ENCODE measurements at regions not wholly inside any gene's neighbourhood (a gene's known extent, or its start where the extent isn't known, plus 50 kb on each side); places are given as distances from the start of the nearest gene placed in this dataset.

DNA sequence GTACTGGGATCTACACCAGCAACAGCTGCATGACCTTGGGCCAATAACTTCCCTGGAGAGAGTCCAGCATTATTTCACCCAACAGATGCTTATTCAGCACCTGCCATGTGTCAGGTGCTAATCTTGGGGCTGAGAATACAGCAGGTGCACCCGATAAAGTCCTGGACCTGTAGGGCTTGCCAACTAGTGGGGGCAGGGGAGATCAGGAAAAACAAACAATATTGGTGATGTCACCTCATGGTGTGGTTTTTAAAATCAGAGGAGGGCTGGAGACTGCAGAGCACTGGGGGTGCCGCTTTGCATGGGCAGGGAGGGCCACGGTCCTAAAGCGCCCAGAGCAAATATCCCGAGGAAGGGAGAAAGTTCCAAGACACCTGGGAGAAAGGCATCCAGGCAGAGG, 218.8 kb downstream of the C16orf95 start:
- TF ChIP-seq POLR2A (IDR thresholded peaks at IDR 0.05; ENCODE audit: low read depth, low read length), result no peak
- TF ChIP-seq TAF1 (IDR thresholded peaks at IDR 0.05; ENCODE audit: borderline replicate concordance, low read depth, low read length), result no peak
- TF ChIP-seq POLR2AphosphoS5 (IDR thresholded peaks at IDR 0.05; ENCODE audit: low read depth, low read length), result no peak
- FAIRE-seq, result no peak
- DNase-seq (ENCODE audit: insufficient read length), result no peak

DNA sequence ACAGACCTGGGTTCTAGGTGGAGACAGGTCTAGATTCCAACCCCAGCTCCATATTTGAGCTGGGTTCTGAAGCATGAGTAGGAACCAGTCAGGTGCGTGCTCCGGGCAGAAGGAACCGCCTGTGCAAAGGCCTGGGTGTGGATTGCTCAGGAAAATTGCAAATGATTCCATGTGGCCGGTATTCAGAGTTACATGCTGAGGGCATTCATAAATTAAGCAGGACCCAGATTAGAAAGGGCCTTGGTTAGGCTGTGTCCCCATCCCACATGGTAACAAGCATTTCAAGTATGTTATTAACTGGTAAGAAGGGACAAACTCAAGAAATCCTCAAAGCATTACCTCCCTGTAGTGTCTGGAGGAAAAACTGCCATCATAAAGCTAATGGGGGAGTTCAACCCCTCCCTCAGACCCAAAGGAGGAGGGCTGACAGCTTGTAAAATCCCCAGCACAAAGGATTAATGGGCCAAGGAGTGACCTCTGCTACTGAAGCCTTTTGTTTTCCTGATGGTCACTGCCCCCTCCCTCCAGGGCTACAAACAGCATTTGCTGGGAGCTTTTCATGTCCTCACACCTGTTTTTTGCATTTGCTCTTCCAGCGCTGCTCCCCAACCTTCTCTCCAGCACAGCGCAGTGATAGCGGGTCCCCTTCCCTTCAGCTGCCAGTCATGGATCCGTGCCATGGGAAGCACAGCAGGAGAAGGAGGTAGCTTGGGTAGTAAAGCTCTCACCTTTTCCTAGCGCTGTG, 218.0 kb downstream of the C16orf95 start:
- TF ChIP-seq POLR2AphosphoS5 (IDR thresholded peaks at IDR 0.05; ENCODE audit: low read depth, low read length) (no peak), TAF1 (IDR thresholded peaks at IDR 0.05; ENCODE audit: borderline replicate concordance, low read depth, low read length) (no peak), POLR2A (IDR thresholded peaks at IDR 0.05; ENCODE audit: low read depth, low read length) (no peak)
- FAIRE-seq, result no peak
- no peak for DNase-seq (ENCODE audit: insufficient read length)

DNA sequence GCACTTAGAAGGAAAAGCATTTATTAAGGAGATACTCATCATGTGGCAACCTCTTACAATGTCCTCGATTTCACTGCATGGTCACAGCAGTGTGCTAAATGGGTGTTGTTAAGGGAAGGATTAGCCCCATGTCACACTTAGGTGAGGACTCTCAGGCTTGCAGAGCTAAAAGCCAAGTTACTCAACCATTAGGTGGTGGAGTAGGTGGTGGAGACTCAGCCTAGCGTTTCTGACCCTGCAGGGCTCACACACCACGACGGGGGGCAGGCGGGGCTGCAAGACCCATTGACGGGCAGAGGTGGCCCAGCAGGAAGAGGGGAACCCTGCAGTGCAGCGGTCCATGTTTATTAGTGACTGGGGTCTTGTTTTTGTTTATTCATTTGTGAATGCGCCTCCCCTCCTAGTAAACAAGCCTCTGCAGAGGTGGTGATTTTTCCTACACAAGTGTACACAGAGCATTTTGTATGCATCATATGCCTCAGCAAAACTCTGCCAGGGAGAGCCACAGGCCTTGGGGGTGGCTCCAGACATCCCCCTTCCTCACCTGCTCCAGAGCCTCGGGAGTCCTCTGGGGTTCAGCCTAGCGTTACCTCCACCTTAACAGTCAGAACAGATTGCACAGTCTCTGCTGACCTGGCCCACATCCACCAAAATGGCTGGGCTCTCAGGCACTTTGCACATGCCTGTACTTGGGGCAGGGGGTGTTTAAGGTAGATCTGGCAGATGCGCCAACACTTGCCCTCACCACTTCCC, 216.7 kb downstream of the C16orf95 start:
- FAIRE-seq (no peak), DNase-seq (ENCODE audit: insufficient read length) (no peak)
- no peak for TF ChIP-seq TAF1 (IDR thresholded peaks at IDR 0.05; ENCODE audit: borderline replicate concordance, low read depth, low read length)
- TF ChIP-seq POLR2A (IDR thresholded peaks at IDR 0.05; ENCODE audit: low read depth, low read length), result no peak
- TF ChIP-seq POLR2AphosphoS5 (IDR thresholded peaks at IDR 0.05; ENCODE audit: low read depth, low read length), result no peak

DNA sequence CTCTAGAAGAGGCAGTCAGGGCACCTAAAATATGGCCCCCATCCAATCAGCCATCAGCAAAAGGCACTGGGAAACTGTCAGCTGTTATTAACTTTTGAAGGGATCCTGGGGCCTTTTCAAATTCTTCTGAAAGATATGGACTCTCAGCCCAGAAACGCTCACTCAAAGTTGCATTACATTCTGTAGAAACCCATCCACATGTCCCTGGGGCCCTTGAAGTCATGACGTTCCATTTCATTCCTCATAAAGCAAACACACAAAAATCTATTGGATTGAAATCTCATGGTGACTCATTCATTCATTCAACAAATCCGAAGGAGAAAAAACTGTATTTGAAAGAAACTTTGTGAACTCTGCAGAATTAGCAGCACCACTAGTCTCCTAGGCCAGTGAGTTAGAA, 215.3 kb downstream of the C16orf95 start:
- DNase-seq (ENCODE audit: insufficient read length) (no peak), FAIRE-seq (no peak)
- no peak for TF ChIP-seq TAF1 (IDR thresholded peaks at IDR 0.05; ENCODE audit: borderline replicate concordance, low read depth, low read length)
- no peak for TF ChIP-seq POLR2AphosphoS5 (IDR thresholded peaks at IDR 0.05; ENCODE audit: low read depth, low read length)

DNA sequence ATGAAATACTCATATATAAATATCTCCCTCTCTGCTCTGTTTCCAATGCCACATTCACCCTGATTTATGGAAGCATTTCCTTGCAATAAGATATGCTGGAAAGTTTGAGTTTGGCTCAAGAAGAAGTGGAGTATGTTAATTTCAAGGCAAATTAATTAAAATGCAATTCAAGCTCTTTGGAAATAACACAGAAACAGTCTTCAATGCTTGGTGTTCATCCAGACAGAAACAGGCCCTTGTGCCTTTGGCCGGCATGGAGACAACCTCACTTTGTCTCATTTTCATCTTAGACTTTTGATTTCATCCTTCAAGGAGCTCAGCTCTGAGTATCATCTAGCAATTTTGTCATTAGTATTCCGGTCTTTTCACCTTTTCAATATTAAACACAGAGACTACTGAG, 210.0 kb downstream of the C16orf95 start:
- DNase-seq (ENCODE audit: insufficient read length) (no peak), FAIRE-seq (no peak)

DNA sequence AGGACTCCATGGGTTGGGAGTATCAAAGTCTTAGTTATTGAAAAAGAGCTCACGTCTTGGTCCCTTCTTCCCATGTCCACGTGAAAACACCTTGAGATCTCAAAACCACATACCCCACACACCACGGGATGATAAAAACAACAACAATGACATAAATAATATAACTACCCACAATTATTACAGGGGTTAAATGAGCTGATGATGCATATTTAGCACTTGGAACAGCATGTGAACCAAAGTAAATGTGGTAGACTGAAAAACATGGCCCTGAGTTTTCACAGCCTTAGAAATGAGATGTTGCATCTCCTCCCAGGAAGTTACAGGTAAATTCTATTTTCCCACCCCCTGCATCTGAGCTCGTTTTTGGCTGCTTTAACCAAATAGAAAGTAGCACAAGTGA, 208.9 kb downstream of the C16orf95 start:
- TF ChIP-seq POLR2A (IDR thresholded peaks at IDR 0.05; ENCODE audit: low read depth, low read length) (no peak), TAF1 (IDR thresholded peaks at IDR 0.05; ENCODE audit: borderline replicate concordance, low read depth, low read length) (no peak), POLR2AphosphoS5 (IDR thresholded peaks at IDR 0.05; ENCODE audit: low read depth, low read length) (no peak)
- DNase-seq (ENCODE audit: insufficient read length) (no peak), FAIRE-seq (no peak)

More for the DNA sequence above, 210.0 kb downstream of the C16orf95 start:
- no peak for TF ChIP-seq POLR2AphosphoS5 (IDR thresholded peaks at IDR 0.05; ENCODE audit: low read depth, low read length)
- TF ChIP-seq TAF1 (IDR thresholded peaks at IDR 0.05; ENCODE audit: borderline replicate concordance, low read depth, low read length), result no peak
- TF ChIP-seq POLR2A (IDR thresholded peaks at IDR 0.05; ENCODE audit: low read depth, low read length), result no peak

DNA sequence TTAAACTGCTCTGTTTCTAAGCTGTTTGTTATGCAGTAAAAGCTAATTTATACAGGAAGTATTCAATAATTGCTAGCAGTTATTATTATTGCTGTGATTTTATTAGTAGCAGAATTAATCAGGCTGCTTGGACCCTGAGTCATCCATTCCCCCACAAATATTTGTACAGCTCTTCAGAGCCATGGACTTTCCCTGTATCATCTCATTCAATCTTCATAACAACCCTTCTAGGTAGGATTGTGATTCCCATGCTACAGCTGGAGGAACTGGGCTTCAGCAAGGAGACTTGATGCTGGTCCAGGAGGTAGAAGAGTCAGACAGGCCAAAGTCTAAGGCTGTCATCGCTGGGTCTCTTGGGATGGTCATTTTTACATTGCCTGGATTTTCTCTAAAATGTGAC, 208.3 kb downstream of the C16orf95 start:
- TF ChIP-seq TAF1 (IDR thresholded peaks at IDR 0.05; ENCODE audit: borderline replicate concordance, low read depth, low read length) (no peak), POLR2AphosphoS5 (IDR thresholded peaks at IDR 0.05; ENCODE audit: low read depth, low read length) (no peak), POLR2A (IDR thresholded peaks at IDR 0.05; ENCODE audit: low read depth, low read length) (no peak)
- FAIRE-seq, result no peak
- no peak for DNase-seq (ENCODE audit: insufficient read length)

DNA sequence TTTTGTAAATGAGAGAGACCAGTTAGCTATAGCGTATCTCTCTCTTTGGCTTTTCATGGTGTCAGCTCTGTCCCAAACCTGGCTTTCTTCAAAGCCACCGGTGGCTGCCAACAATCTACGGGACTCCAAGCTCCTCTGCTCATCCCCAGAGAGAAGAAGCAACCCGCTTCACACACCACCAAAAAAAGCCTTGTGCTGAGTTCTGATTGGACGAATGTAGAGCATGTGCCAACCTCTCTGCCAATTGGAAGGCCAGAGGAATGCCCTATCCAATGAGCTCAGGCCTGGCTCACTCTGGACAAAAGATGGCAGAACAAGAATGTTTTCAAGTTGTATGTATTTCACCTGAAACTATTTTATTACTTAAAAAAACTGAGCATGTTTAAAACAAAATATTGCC, 202.4 kb downstream of the C16orf95 start:
- TF ChIP-seq POLR2A (IDR thresholded peaks at IDR 0.05; ENCODE audit: low read depth, low read length) (no peak), TAF1 (IDR thresholded peaks at IDR 0.05; ENCODE audit: borderline replicate concordance, low read depth, low read length) (no peak), POLR2AphosphoS5 (IDR thresholded peaks at IDR 0.05; ENCODE audit: low read depth, low read length) (no peak)
- FAIRE-seq, result no peak
- DNase-seq (ENCODE audit: insufficient read length), result no peak

DNA sequence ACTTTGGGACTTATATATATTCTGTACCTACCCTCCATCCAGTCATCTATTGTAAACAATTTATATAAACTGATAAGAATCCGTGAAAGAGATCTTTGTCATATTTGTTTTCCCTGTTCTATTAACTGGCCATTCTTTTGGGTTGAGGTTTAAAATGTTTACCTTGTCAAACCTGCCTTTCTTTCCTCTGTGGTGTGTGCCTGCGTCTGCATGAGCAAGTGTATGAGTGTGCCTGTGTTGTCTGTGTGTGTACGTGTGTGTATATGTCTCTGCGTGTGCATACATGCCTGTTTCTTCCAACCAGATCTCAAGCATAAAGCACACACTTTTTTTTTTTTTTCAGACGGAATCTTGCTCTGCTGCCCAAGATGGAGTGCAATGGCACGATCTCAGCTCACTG, 201.5 kb downstream of the C16orf95 start:
- TF ChIP-seq POLR2AphosphoS5 (IDR thresholded peaks at IDR 0.05; ENCODE audit: low read depth, low read length) (no peak), TAF1 (IDR thresholded peaks at IDR 0.05; ENCODE audit: borderline replicate concordance, low read depth, low read length) (no peak), POLR2A (IDR thresholded peaks at IDR 0.05; ENCODE audit: low read depth, low read length) (no peak)
- DNase-seq (ENCODE audit: insufficient read length) (no peak), FAIRE-seq (no peak)

DNA sequence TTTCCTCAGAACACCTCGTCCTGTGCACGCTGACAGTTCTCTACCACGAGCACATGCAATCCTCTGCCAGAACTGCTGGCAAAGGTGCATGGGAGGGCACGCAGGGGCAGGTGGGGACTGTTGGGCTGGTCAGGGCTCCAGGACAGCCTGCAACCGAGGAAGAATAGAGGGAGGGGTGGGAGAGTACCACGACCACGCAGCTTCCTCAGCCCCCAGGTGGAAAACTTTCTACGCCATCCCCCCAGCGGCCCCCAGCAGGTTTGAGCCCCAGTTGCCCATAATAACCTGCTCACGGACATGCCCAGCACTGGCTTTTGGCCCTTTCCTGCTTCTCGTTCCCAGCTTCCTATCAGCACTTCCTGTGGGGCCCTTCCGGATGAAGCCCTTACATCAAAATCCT, 199.3 kb downstream of the C16orf95 start:
- TF ChIP-seq POLR2AphosphoS5 (IDR thresholded peaks at IDR 0.05; ENCODE audit: low read depth, low read length) (no peak), TAF1 (IDR thresholded peaks at IDR 0.05; ENCODE audit: borderline replicate concordance, low read depth, low read length) (no peak), POLR2A (IDR thresholded peaks at IDR 0.05; ENCODE audit: low read depth, low read length) (no peak)
- DNase-seq (ENCODE audit: insufficient read length) (no peak), FAIRE-seq (no peak)

DNA sequence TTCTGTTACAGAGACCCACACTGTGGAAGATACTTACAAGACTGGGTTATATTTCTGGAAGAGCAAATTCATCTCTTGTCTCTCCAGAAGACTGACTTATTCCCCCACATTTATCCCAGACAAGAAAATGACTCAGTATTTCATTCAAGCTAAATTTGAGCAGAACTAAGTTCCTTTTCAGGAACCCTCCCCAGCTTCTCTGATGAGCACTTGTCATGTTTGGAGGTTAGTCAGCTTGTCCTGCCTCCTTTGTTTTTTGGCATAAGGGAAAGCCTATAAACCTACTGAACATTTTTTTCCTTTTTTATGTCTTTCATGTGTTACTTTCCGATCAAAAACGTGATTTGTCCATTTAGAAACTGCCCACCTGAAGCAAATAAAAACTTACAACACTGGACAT, 198.0 kb downstream of the C16orf95 start:
- no peak for DNase-seq (ENCODE audit: insufficient read length)
- no peak for FAIRE-seq
- TF ChIP-seq POLR2AphosphoS5 (IDR thresholded peaks at IDR 0.05; ENCODE audit: low read depth, low read length), result no peak
- no peak for TF ChIP-seq POLR2A (IDR thresholded peaks at IDR 0.05; ENCODE audit: low read depth, low read length)
- TF ChIP-seq TAF1 (IDR thresholded peaks at IDR 0.05; ENCODE audit: borderline replicate concordance, low read depth, low read length), result no peak

DNA sequence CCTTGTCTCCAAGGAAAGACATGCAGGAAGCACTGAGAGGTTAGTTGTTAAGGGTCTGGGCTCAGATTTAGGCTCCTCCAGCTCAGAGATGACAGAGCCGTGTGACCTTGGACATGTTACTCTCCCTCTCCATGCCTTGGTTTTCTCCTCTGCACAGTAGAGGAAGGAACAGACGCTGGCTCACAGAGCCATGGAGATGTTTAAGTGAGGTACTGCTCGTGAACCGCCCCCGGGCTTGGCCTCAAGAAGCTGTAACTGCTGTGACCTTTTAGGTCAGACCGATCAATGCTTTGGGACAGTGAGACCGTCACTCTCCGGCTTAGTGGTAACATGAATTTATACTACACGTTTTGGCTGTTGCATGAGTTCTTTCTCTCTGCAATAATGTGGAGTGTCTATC, 197.4 kb downstream of the C16orf95 start:
- FAIRE-seq (no peak), DNase-seq (ENCODE audit: insufficient read length) (no peak)
- no peak for TF ChIP-seq POLR2AphosphoS5 (IDR thresholded peaks at IDR 0.05; ENCODE audit: low read depth, low read length)
- no peak for TF ChIP-seq POLR2A (IDR thresholded peaks at IDR 0.05; ENCODE audit: low read depth, low read length)
- no peak for TF ChIP-seq TAF1 (IDR thresholded peaks at IDR 0.05; ENCODE audit: borderline replicate concordance, low read depth, low read length)

Measured in GM12892 (cell line).